ENCODE measurements at regions not wholly inside any gene's neighbourhood (a gene's known extent, or its start where the extent isn't known, plus 50 kb on each side); places are given as distances from the start of the nearest gene placed in this dataset.

DNA sequence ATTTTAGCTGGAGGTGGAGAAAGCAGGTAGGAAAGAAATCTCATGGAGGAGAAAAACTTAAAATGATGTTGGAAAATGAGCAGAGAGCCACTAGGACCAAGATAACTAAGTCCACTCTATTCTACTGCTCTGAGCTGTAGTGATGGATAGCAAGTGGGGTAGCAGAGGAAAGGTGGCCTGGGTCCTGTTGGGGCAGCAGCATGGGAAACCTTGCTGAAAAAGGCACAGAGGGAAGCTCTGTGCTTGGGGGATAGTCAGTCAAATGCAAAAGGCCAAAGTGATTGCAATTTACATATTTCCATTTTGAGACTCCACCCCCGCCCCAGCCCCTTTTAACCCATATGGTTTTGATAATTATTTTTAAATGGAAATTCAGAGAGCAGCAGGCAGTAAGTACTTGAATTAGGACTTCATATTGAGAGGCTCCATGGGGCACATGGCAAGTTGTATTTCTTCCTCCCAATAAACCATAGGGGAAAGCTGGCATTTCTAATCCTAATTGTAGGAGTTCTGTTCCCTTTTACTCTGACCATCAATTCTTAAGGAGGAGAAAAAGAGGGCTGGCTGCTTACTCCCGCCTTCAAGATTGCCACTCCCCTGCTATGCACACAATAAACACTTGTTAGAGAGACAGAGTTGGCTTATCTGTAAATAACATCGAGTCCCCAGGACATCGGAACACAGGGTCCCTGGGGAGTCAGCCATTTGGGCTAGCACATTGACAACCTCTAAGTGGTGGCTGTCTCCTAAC, 1341.5 kb upstream of the TENM4 start:
- no peak for DNase-seq
- Histone ChIP-seq H3K27ac (no peak overlapping the region), H3K4me1 (no peaks in the 10 kb centered on the region), H3K9me3 (no peaks in the 10 kb centered on the region), H3K27me3 (no peaks in the 10 kb centered on the region), H3K4me3 (no peak overlapping the region), H3K36me3 (no peaks in the 10 kb centered on the region)
- TF ChIP-seq, protein P1, sequence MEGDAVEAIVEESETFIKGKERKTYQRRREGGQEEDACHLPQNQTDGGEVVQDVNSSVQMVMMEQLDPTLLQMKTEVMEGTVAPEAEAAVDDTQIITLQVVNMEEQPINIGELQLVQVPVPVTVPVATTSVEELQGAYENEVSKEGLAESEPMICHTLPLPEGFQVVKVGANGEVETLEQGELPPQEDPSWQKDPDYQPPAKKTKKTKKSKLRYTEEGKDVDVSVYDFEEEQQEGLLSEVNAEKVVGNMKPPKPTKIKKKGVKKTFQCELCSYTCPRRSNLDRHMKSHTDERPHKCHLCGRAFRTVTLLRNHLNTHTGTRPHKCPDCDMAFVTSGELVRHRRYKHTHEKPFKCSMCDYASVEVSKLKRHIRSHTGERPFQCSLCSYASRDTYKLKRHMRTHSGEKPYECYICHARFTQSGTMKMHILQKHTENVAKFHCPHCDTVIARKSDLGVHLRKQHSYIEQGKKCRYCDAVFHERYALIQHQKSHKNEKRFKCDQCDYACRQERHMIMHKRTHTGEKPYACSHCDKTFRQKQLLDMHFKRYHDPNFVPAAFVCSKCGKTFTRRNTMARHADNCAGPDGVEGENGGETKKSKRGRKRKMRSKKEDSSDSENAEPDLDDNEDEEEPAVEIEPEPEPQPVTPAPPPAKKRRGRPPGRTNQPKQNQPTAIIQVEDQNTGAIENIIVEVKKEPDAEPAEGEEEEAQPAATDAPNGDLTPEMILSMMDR (IDR thresholded peaks at IDR 0.05): no peak
- intact Hi-C loops (cut with DNase I; ENCODE audit: low total_unique reads): no loop called here

DNA sequence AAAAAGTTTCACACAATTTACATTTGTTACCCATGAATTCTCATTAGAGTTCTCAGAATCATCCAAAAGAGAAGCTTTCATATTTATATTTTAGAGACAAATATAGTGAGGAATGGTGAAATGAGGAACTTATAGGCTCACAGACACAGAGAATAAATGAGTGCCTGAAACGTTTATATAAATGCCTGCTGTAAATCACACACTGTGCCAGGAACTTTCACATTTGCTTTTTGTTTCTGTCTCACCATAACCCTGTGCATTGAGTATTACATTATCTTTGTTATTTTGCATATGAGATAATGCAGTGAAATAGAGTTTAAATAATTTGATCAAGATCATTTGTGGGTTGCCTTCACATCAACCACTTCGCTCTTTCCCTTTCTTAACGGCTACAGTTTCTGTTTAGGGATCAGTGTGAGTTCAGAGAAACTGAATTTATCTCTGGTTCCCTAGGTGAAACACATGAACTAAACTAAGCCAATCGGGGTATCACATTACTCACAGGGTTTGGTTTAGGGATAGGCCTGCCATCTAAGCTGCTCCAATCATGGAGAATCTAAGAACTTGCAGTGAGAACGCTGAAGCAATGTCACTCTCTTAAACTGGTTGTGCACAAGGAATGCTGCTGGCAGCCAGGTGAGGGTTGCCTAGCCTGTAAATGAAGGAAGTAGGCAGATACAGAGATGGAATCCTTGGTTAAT, 1339.2 kb upstream of the TENM4 start:
- Histone ChIP-seq H3K4me1 (no peaks in the 10 kb centered on the region), H3K4me3 (no peak overlapping the region), H3K27me3 (no peaks in the 10 kb centered on the region), H3K27ac (no peak overlapping the region), H3K36me3 (no peaks in the 10 kb centered on the region), H3K9me3 (no peaks in the 10 kb centered on the region)
- intact Hi-C loops (cut with DNase I; ENCODE audit: low total_unique reads): no loop called here
- TF ChIP-seq, protein P1 (IDR thresholded peaks at IDR 0.05): no peak
- no peak for DNase-seq

DNA sequence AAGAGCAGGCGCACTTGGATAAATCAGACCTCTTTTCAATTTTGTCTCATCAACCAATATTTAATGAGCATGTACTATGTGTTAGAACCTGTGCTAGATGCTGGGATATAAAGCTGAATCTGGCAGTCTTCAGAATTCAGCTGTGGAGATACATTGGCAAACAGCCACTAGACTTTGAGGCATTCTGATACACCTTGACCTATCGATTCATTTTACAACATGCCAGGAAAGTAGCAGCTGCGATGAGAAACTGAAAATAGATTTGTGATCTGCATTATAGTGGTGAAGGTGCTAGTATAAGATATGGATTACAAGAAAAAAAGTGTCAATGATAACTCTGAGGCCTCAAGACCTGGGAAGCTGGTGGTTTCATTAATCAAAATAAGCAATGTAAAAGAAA, 1338.1 kb upstream of the TENM4 start:
- TF ChIP-seq, protein P1 (IDR thresholded peaks at IDR 0.05): no peak
- no peak for DNase-seq
- Histone ChIP-seq H3K27me3 (no peaks in the 10 kb centered on the region), H3K4me3 (no peak overlapping the region), H3K9me3 (no peaks in the 10 kb centered on the region), H3K36me3 (no peaks in the 10 kb centered on the region), H3K27ac (no peak overlapping the region), H3K4me1 (no peaks in the 10 kb centered on the region)
- intact Hi-C loops (cut with DNase I; ENCODE audit: low total_unique reads): no loop called here

DNA sequence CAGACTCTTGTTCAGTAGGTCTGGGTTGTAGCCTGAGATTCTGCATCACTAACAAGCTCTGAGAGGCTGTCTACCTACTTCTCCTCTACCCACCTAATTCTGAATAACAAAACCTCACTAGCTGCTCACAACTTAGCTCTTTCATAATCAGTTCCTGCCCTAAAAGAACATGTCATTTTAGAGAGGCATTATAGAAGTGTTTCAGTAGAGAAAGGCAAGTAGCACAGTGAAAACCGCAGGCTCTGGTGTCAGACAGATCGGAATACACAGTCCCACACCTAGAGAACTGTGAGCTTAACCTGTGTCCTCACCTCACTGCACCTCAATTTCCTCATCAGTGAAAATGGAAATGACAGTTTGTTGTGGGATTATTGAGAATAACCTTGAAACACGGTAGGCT, 1337.6 kb upstream of the TENM4 start:
- no peak for DNase-seq

DNA sequence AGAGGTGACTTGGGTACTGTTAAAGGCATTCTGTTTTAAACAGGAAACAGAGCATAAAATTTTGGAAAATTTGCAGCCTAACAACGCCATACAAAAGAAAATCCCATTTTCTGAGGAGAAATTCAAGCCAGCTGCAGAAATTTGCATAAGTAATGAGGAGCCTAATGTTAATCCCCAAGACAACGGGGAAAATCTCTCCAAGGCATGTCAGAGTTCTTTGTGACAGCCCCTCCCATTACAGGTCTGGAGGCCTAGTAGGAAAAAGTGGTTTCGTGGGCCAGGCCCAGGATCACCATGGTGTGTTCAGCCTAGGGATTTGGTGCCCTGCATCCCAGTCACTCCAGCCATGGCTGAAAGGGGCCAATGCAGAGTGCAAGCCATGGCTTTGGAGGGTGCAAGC, 1333.1 kb upstream of the TENM4 start:
- no peaks in the 10 kb centered on the region for H3K27me3 ChIP-seq

More for the DNA sequence above, 1337.6 kb upstream of the TENM4 start:
- Histone ChIP-seq H3K36me3 (no peaks in the 10 kb centered on the region), H3K27me3 (no peaks in the 10 kb centered on the region), H3K4me3 (no peak overlapping the region), H3K27ac (no peak overlapping the region), H3K4me1 (no peaks in the 10 kb centered on the region), H3K9me3 (no peaks in the 10 kb centered on the region)
- intact Hi-C loops (cut with DNase I; ENCODE audit: low total_unique reads): no loop called here
- TF ChIP-seq, protein P1 (IDR thresholded peaks at IDR 0.05): no peak

More for the DNA sequence above, 1333.1 kb upstream of the TENM4 start:
- H3K4me1 ChIP-seq: no peaks in the 10 kb centered on the region
- H3K27ac ChIP-seq: no peak overlapping the region
- no peak for DNase-seq
- no peaks in the 10 kb centered on the region for H3K36me3 ChIP-seq
- no peaks in the 10 kb centered on the region for H3K9me3 ChIP-seq
- H3K4me3 ChIP-seq: no peak overlapping the region
- intact Hi-C loops (cut with DNase I; ENCODE audit: low total_unique reads): no loop called here
- TF ChIP-seq, protein P1 (IDR thresholded peaks at IDR 0.05): no peak

Measured in tibial artery (tissue), 4 donors.